Keratinocyte (primary cell): ENCODE measurements at regions not wholly inside any gene's neighbourhood (a gene's known extent, or its start where the extent isn't known, plus 50 kb on each side); places are given as distances from the start of the nearest gene placed in this dataset.
"Not testable (repeated sequence)": the region's sequence is repeated elsewhere in the genome, so short reads cannot be mapped to it uniquely, and the experiment has no call there.

Experiments
- CTCF ChIP-seq, 3 experiments: IDR thresholded peaks in 1 of 3; conservative IDR thresholded peaks in 1 of 3; optimal IDR thresholded peaks in 1 of 3; 2 replicates in 2 of 3; 3 replicates in 1 of 3; pipeline versions ENCODE3 to v1.5.1; 2011; ENCODE audit warnings: low read length in 3 of 3, mild to moderate bottlenecking in 3 of 3, moderate library complexity in 2 of 3, control low read depth in 1 of 3, inconsistent platforms in 1 of 3; ENCODE audit not compliant: insufficient read depth in 2 of 3; ENCODE audit errors: extremely low read depth in 1 of 3
- EZH2 ChIP-seq: IDR thresholded peaks from one replicate; pipeline ENCODE4 v1.6.1; 2012; ENCODE audit warnings: inconsistent platforms, mild to moderate bottlenecking, low read length, moderate library complexity

GRCh38 chr14:105626111-105626510 is 99.7 kb downstream of the TMEM121 start:
- TF ChIP-seq CTCF (optimal IDR thresholded peaks at IDR 0.05 in 1 of 3, IDR thresholded peaks at IDR 0.05 in 1 of 3, conservative IDR thresholded peaks at IDR 0.05 in 1 of 3; ENCODE audit: extremely low read depth in 1 of 3, insufficient read depth in 2 of 3, low read length in 3 of 3); EZH2: not testable (repeated sequence)
